ENCODE measurements at regions not wholly inside any gene's neighbourhood (a gene's known extent, or its start where the extent isn't known, plus 50 kb on each side); places are given as distances from the start of the nearest gene placed in this dataset.

GRCh38 chr2:12265646-12266045 lies 451.1 kb upstream of the TRIB2 start:
- TF ChIP-seq POLR2A (IDR thresholded peaks at IDR 0.05) (no peak), CTCF (IDR thresholded peaks at IDR 0.05) (no peak), POLR2AphosphoS5 (IDR thresholded peaks at IDR 0.05) (no peak)
- DNase-seq (ENCODE audit: low spot score), result no peak
- Histone ChIP-seq H3K36me3 (no peaks in the 10 kb centered on the region), H3K4me1 (replicated peaks) (peaks cover 3% of the 10 kb centered on the region), H3K27me3 (replicated peaks; ENCODE audit: insufficient read depth) (no peaks in the 10 kb centered on the region), H3K27ac (no peak overlapping the region), H3K4me3 (no peak overlapping the region), H3K9me3 (no peaks in the 10 kb centered on the region)
- 97% methylated on average over 1 of the region's 1 CpG for WGBS
- intact Hi-C loops (cut with DNase I), result no loop called here

- Histone ChIP-seq H3K4me3 (no peak overlapping the region), H3K36me3 (no peaks in the 10 kb centered on the region), H3K4me1 (replicated peaks) (peaks cover 3% of the 10 kb centered on the region), H3K27ac (no peak overlapping the region), H3K9me3 (no peaks in the 10 kb centered on the region), H3K27me3 (replicated peaks; ENCODE audit: insufficient read depth) (no peaks in the 10 kb centered on the region)
- no peak for DNase-seq (ENCODE audit: low spot score)
- TF ChIP-seq POLR2AphosphoS5 (IDR thresholded peaks at IDR 0.05), result no peak
- no peak for TF ChIP-seq CTCF (IDR thresholded peaks at IDR 0.05)
- TF ChIP-seq POLR2A (IDR thresholded peaks at IDR 0.05), result no peak
- whole genome bisulfite sequencing, result 95% methylated on average over 3 of the region's 3 CpGs
- intact Hi-C loops (cut with DNase I), result no loop called here
Observed at GRCh38 chr2:12267042-12267441, 449.7 kb upstream of the TRIB2 start.

GRCh38 chr2:12269041-12269972 lies 447.4 kb upstream of the TRIB2 start:
- intact Hi-C loops (cut with DNase I), result no loop called here
- Histone ChIP-seq H3K4me1 (replicated peaks) (peaks cover 3% of the 10 kb centered on the region), H3K27ac (no peak overlapping the region), H3K36me3 (no peaks in the 10 kb centered on the region), H3K4me3 (no peak overlapping the region), H3K9me3 (no peaks in the 10 kb centered on the region), H3K27me3 (replicated peaks; ENCODE audit: insufficient read depth) (no peaks in the 10 kb centered on the region)
- WGBS, result 71% methylated on average over 7 of the region's 7 CpGs
- DNase-seq (ENCODE audit: low spot score), result no peak
- TF ChIP-seq CTCF (IDR thresholded peaks at IDR 0.05) (no peak), POLR2AphosphoS5 (IDR thresholded peaks at IDR 0.05) (no peak), POLR2A (IDR thresholded peaks at IDR 0.05) (no peak)

GRCh38 chr2:12270876-12271588 lies 445.7 kb upstream of the TRIB2 start:
- no peak for DNase-seq (ENCODE audit: low spot score)
- no peak overlapping the region for H3K4me3 ChIP-seq
- H3K36me3 ChIP-seq, result no peaks in the 10 kb centered on the region
- H3K27me3 ChIP-seq (replicated peaks; ENCODE audit: insufficient read depth), result no peaks in the 10 kb centered on the region
- H3K9me3 ChIP-seq, result no peaks in the 10 kb centered on the region
- 76% methylated on average over 4 of the region's 4 CpGs for WGBS
- no peak overlapping the region for H3K27ac ChIP-seq
- peaks cover 3% of the 10 kb centered on the region for H3K4me1 ChIP-seq (replicated peaks)
- intact Hi-C loops (cut with DNase I), result no loop called here
- no peak for TF ChIP-seq POLR2AphosphoS5 (IDR thresholded peaks at IDR 0.05)
- no peak for TF ChIP-seq POLR2A (IDR thresholded peaks at IDR 0.05)
- no peak for TF ChIP-seq CTCF (IDR thresholded peaks at IDR 0.05)
